ENCODE measurements at regions not wholly inside any gene's neighbourhood (a gene's known extent, or its start where the extent isn't known, plus 50 kb on each side); places are given as distances from the start of the nearest gene placed in this dataset.

DNA sequence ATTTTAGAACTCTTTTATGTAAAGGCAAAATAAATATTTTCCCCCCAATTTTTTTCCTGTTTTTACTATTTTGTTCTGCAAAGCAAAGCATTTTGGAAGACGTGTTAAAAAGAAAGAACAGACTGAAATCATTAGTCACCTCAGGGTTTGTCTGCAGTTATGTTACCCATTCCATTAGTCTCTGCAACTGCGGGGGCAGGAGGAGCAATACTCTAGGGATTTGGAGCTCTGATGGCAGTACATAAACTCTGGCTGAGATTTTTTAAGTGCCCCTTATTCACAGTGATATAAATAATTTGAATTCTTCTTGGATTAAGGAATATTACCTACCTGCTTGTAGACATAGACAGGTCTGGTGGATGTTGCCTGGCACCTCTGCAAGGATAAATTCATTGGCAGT lies 88.0 kb upstream of the CELF4 start:
- intact Hi-C loops (cut with micrococcal nuclease): no loop called here
- Mint-ChIP-seq H3K27ac (no peak overlapping the region), H3K36me3 (ENCODE audit: low read depth) (no peaks in the 10 kb centered on the region), H3K27me3 (no peaks in the 10 kb centered on the region), H3K4me1 (ENCODE audit: low read depth) (no peaks in the 10 kb centered on the region), H3K9me3 (peaks cover 16% of the 10 kb centered on the region), H3K4me3 (no peak overlapping the region)

DNA sequence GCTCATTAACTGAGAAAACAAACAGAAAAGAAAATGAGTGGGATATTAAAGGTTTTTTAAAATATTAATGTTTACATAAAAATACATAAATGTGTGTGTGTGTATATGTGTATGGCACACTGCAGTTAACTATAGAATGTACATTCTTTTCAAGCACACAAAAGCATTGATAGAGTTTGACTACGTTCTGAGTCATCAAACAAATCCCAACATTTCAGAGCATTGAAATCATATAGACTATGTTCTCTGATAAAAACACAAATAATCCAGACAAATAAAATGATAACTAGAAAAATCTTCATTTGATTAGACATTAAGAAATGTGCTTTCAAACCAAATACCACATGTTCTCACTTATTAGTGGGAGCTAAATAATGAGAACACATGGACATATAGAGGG lies 84.3 kb upstream of the CELF4 start:
- no peaks in the 10 kb centered on the region for H3K27me3 Mint-ChIP-seq
- intact Hi-C loops (cut with micrococcal nuclease): no loop called here
- peaks cover 32% of the 10 kb centered on the region for H3K9me3 Mint-ChIP-seq
- H3K4me1 Mint-ChIP-seq (ENCODE audit: low read depth): no peaks in the 10 kb centered on the region
- no peak overlapping the region for H3K4me3 Mint-ChIP-seq
- H3K27ac Mint-ChIP-seq: no peak overlapping the region
- no peaks in the 10 kb centered on the region for H3K36me3 Mint-ChIP-seq (ENCODE audit: low read depth)

GRCh38 chr18:37649416-37649815 lies 83.8 kb upstream of the CELF4 start:
- H3K36me3 Mint-ChIP-seq (ENCODE audit: low read depth): no peaks in the 10 kb centered on the region
- H3K9me3 Mint-ChIP-seq: peaks cover 34% of the 10 kb centered on the region
- no peaks in the 10 kb centered on the region for H3K27me3 Mint-ChIP-seq

GRCh38 chr18:37641573-37641972 lies 76.0 kb upstream of the CELF4 start:
- Mint-ChIP-seq H3K4me3 (no peak overlapping the region), H3K36me3 (ENCODE audit: low read depth) (no peaks in the 10 kb centered on the region), H3K27me3 (no peaks in the 10 kb centered on the region), H3K4me1 (ENCODE audit: low read depth) (no peaks in the 10 kb centered on the region), H3K9me3 (peaks cover 36% of the 10 kb centered on the region), H3K27ac (no peak overlapping the region)
- intact Hi-C loops (cut with micrococcal nuclease): no loop called here

More at GRCh38 chr18:37649416-37649815, 83.8 kb upstream of the CELF4 start:
- H3K27ac Mint-ChIP-seq: no peak overlapping the region
- H3K4me3 Mint-ChIP-seq: no peak overlapping the region
- intact Hi-C loops (cut with micrococcal nuclease): no loop called here
- H3K4me1 Mint-ChIP-seq (ENCODE audit: low read depth): no peaks in the 10 kb centered on the region

GRCh38 chr18:37640504-37640903 lies 74.9 kb upstream of the CELF4 start:
- intact Hi-C loops (cut with micrococcal nuclease): no loop called here
- Mint-ChIP-seq H3K36me3 (ENCODE audit: low read depth) (no peaks in the 10 kb centered on the region), H3K27ac (no peak overlapping the region), H3K4me1 (ENCODE audit: low read depth) (no peaks in the 10 kb centered on the region), H3K4me3 (no peak overlapping the region), H3K27me3 (no peaks in the 10 kb centered on the region), H3K9me3 (peaks cover 34% of the 10 kb centered on the region)

GRCh38 chr18:37639846-37640245 lies 74.2 kb upstream of the CELF4 start:
- no peak overlapping the region for H3K27ac Mint-ChIP-seq
- H3K4me1 Mint-ChIP-seq (ENCODE audit: low read depth): no peaks in the 10 kb centered on the region
- H3K27me3 Mint-ChIP-seq: no peaks in the 10 kb centered on the region
- H3K36me3 Mint-ChIP-seq (ENCODE audit: low read depth): no peaks in the 10 kb centered on the region
- H3K4me3 Mint-ChIP-seq: no peak overlapping the region
- peaks cover 28% of the 10 kb centered on the region for H3K9me3 Mint-ChIP-seq
- intact Hi-C loops (cut with micrococcal nuclease): no loop called here

GRCh38 chr18:37637478-37637850 lies 71.9 kb upstream of the CELF4 start:
- H3K4me1 Mint-ChIP-seq (ENCODE audit: low read depth): no peaks in the 10 kb centered on the region

GRCh38 chr18:37636831-37637477 lies 71.4 kb upstream of the CELF4 start:
- Mint-ChIP-seq H3K4me3 (no peak overlapping the region), H3K9me3 (peaks cover 24% of the 10 kb centered on the region), H3K27me3 (no peaks in the 10 kb centered on the region), H3K36me3 (ENCODE audit: low read depth) (no peaks in the 10 kb centered on the region), H3K27ac (no peak overlapping the region), H3K4me1 (ENCODE audit: low read depth) (no peaks in the 10 kb centered on the region)
- intact Hi-C loops (cut with micrococcal nuclease): no loop called here

More at GRCh38 chr18:37637478-37637850, 71.9 kb upstream of the CELF4 start:
- Mint-ChIP-seq H3K27me3 (no peaks in the 10 kb centered on the region), H3K4me3 (no peak overlapping the region), H3K9me3 (peaks cover 19% of the 10 kb centered on the region), H3K27ac (no peak overlapping the region), H3K36me3 (ENCODE audit: low read depth) (no peaks in the 10 kb centered on the region)
- intact Hi-C loops (cut with micrococcal nuclease): no loop called here

DNA sequence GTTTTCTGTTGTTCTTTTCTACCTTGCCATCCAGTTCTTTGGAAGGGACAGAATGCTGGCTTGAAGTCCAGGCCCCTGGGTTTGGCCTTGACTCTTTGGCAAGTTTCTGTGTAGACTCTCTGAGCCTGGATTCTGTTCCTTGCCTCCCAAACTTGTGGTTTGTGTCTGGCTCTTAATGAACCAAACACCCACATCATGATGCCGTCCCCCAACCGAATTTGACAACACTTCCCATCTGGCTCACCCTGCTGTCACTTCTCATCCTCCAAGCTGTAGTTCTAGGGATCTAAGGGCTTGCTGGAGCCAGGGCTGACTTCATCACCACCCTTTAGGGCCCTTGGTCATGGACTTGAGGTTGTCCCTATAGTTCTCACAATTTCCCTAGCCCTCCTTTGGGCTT lies 68.9 kb upstream of the CELF4 start:
- Mint-ChIP-seq H3K4me3 (no peak overlapping the region), H3K27me3 (no peaks in the 10 kb centered on the region), H3K27ac (no peak overlapping the region), H3K36me3 (ENCODE audit: low read depth) (no peaks in the 10 kb centered on the region), H3K9me3 (peaks cover 14% of the 10 kb centered on the region), H3K4me1 (ENCODE audit: low read depth) (no peaks in the 10 kb centered on the region)
- intact Hi-C loops (cut with micrococcal nuclease): no loop called here

DNA sequence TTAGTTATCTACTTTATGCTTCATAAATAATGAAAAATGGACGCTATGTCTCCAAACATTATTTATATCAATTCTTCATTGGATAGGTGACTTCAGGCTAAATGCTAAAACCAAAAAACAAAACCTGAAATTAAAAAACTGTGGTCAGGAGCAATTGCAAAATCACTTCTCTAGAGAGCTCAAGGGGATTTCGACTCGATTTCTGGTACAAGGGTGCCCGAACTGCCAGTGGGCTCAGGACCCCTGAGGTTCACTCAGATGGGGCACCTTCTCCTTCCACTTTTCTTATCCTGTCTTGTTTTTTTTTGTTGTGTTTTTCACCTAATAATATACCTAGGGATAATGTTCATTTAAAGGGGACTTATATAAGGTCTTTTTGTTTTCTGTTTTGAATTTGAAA lies 65.8 kb upstream of the CELF4 start:
- H3K27me3 Mint-ChIP-seq: no peaks in the 10 kb centered on the region
- H3K4me1 Mint-ChIP-seq (ENCODE audit: low read depth): no peaks in the 10 kb centered on the region
- H3K36me3 Mint-ChIP-seq (ENCODE audit: low read depth): no peaks in the 10 kb centered on the region
- intact Hi-C loops (cut with micrococcal nuclease): no loop called here
- no peak overlapping the region for H3K4me3 Mint-ChIP-seq
- no peak overlapping the region for H3K27ac Mint-ChIP-seq
- peaks cover 14% of the 10 kb centered on the region for H3K9me3 Mint-ChIP-seq

DNA sequence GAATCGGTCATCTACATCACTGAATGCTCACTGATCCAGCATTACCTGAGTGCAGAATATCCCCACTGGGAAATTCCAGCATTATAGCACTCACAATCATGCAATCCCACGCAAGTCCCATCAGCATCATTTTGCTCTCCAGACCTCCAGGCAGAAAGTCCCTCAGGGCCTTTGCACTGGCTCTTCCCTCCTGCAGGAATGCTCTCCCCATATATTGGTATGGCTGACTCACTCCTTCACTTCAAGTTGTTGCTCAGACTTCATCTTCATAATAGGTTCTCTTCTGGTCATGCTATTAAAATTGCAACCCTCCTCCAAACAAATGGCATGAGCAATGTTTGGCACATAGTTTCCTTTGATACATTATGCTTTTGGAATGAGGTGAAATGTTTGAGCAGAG lies 64.7 kb upstream of the CELF4 start:
- H3K4me3 Mint-ChIP-seq: no peak overlapping the region
- H3K27me3 Mint-ChIP-seq: no peaks in the 10 kb centered on the region
- no peaks in the 10 kb centered on the region for H3K4me1 Mint-ChIP-seq (ENCODE audit: low read depth)
- peaks cover 14% of the 10 kb centered on the region for H3K9me3 Mint-ChIP-seq
- intact Hi-C loops (cut with micrococcal nuclease): no loop called here
- no peaks in the 10 kb centered on the region for H3K36me3 Mint-ChIP-seq (ENCODE audit: low read depth)
- H3K27ac Mint-ChIP-seq: no peak overlapping the region

DNA sequence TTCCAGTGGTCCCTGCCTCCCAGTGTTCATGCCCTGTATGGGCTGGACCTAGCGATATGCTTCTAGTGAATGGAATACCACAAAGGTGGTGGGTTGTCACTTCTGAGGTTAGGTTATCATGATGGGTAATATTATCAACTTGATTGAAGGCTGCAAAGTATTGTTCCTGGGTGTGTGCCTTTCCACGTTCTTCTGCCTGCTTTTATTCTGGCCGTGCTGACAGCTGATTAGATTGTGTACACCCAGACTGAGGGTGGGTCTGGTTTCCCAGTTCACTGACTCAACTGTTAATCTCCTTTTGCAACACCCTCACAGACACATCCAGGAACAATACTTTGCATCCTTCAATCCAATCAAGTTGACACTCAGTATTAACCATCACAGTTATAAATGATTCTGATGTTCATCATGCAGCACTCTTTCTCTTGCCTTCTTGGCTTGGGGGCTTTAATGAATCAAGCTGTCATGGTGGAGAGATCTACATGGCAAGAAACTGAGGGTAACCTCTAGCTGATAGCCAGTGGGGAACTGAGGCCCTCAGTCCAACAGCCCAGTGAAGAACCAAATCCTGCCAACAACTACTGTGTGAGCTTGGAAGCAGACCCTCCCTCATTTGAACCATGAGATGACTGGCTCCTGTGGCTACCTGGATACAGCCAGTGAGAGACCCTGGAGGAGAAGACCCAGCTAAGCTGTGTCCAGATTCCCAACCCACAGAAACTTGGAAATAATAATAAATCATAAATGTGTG lies 63.0 kb upstream of the CELF4 start:
- peaks cover 20% of the 10 kb centered on the region for H3K9me3 Mint-ChIP-seq
- H3K27me3 Mint-ChIP-seq: no peaks in the 10 kb centered on the region
- H3K27ac Mint-ChIP-seq: no peak overlapping the region
- no peak overlapping the region for H3K4me3 Mint-ChIP-seq
- H3K36me3 Mint-ChIP-seq (ENCODE audit: low read depth): no peaks in the 10 kb centered on the region
- H3K4me1 Mint-ChIP-seq (ENCODE audit: low read depth): no peaks in the 10 kb centered on the region
- intact Hi-C loops (cut with micrococcal nuclease): no loop called here

GRCh38 chr18:37624318-37624717 lies 58.7 kb upstream of the CELF4 start:
- Mint-ChIP-seq H3K4me1 (ENCODE audit: low read depth) (no peaks in the 10 kb centered on the region), H3K36me3 (ENCODE audit: low read depth) (no peaks in the 10 kb centered on the region), H3K27me3 (no peaks in the 10 kb centered on the region), H3K9me3 (peaks cover 9% of the 10 kb centered on the region), H3K4me3 (no peak overlapping the region), H3K27ac (no peak overlapping the region)
- intact Hi-C loops (cut with micrococcal nuclease): no loop called here

GRCh38 chr18:37619964-37620363 lies 54.4 kb upstream of the CELF4 start:
- no peak overlapping the region for H3K27ac Mint-ChIP-seq
- intact Hi-C loops (cut with micrococcal nuclease): no loop called here
- no peak overlapping the region for H3K4me3 Mint-ChIP-seq
- H3K36me3 Mint-ChIP-seq (ENCODE audit: low read depth): no peaks in the 10 kb centered on the region
- no peaks in the 10 kb centered on the region for H3K27me3 Mint-ChIP-seq
- H3K4me1 Mint-ChIP-seq (ENCODE audit: low read depth): no peaks in the 10 kb centered on the region
- peaks cover 24% of the 10 kb centered on the region for H3K9me3 Mint-ChIP-seq

DNA sequence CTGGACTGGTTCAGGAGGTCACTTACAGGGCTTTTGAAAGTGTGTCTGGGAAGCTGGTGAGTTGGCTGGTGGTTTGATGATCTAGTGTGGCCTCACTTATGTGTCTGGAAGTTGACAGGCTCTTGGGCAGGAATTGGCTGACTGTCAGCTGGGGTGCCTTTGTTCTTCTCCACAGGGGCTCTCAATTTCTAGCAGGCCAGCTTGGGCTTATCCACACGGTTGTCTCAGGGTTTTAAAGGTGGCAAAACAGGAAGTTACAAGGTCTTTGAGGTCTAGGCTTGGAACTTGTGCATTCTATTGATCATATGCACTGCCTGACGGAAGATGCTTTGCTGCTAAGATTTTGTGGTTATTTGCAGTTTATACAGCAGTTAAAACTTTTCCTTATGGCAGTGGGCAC lies 52.0 kb upstream of the CELF4 start:
- Mint-ChIP-seq H3K27ac (no peak overlapping the region), H3K9me3 (peaks cover 15% of the 10 kb centered on the region), H3K4me3 (no peak overlapping the region), H3K27me3 (no peaks in the 10 kb centered on the region), H3K4me1 (ENCODE audit: low read depth) (no peaks in the 10 kb centered on the region), H3K36me3 (ENCODE audit: low read depth) (no peaks in the 10 kb centered on the region)
- intact Hi-C loops (cut with micrococcal nuclease): no loop called here

Data from dendritic cell treated with granulocyte-macrophage colony-stimulating factor and Interleukin-4, amounts not matched to agents 40 ng/mL and 50 ng/mL, for 4 days (primary cell).